Stomach (tissue), 8 donors: ENCODE measurements at regions not wholly inside any gene's neighbourhood (a gene's known extent, or its start where the extent isn't known, plus 50 kb on each side); places are given as distances from the start of the nearest gene placed in this dataset.

Experiments used
- DNase-seq, 2 donors: peaks; one replicate each; pipeline versions ENCODE4 v3.0.0 to v3.0.0-alpha.2; 2013 to 2019
- H3K27ac ChIP-seq, 5 donors: fragments of 200-600 bp in 4 of 5; sonication (generic) in 4 of 5; one replicate each; pipeline ENCODE4 v1.5.1; 2013 to 2019; ENCODE audit warnings: mild to moderate bottlenecking in 1 of 5, moderate library complexity in 1 of 5
- H3K27me3 ChIP-seq, 3 donors: fragments of 200-600 bp; sonication (generic); one replicate each; pipeline ENCODE4 v1.5.1; 2017 to 2019; ENCODE audit warnings: mixed run types in 1 of 3
- H3K36me3 ChIP-seq, 4 donors: fragments of 200-600 bp; sonication (generic); 1 replicate in 3 of 4; 2 replicates in 1 of 4; pipeline ENCODE4 v1.5.1; 2016 to 2019
- H3K4me1 ChIP-seq, 4 donors: fragments of 200-600 bp; sonication (generic); one replicate each; pipeline ENCODE4 v1.5.1; 2016 to 2019
- H3K4me3 ChIP-seq, 4 donors: fragments of 200-600 bp; sonication (generic) in 3 of 4; one replicate each; pipeline ENCODE4 v1.5.1; 2016 to 2019; ENCODE audit warnings: mild to moderate bottlenecking in 1 of 4
- H3K9me3 ChIP-seq, 4 donors: fragments of 200-600 bp; sonication (generic); one replicate each; pipeline ENCODE4 v1.5.1; 2016 to 2019
- CTCF ChIP-seq, 7 experiments: fragments of 450-650 bp in 4 of 7; fragments of 200-600 bp in 3 of 7; sonication (generic) in 3 of 7; IDR thresholded peaks; one replicate each; pipeline ENCODE4 v1.5.1; 2016 to 2019; ENCODE audit warnings: antibody characterized with exemption in 7 of 7, control low read depth in 2 of 7, mild to moderate bottlenecking in 1 of 7
- EP300 ChIP-seq: sonication (generic); formaldehyde crosslinking; IDR thresholded peaks from one replicate; pipeline ENCODE4 v1.6.1; 2017; ENCODE audit warnings: antibody characterized with exemption
- POLR2A ChIP-seq, 4 donors: fragments of 450-650 bp; IDR thresholded peaks; one replicate each; pipeline ENCODE4 v1.6.1; 2016; ENCODE audit warnings: antibody characterized with exemption in 4 of 4, control low read depth in 2 of 4, mild to moderate bottlenecking in 1 of 4, moderate library complexity in 1 of 4
- POLR2AphosphoS5 ChIP-seq, 3 donors: sonication (generic); formaldehyde crosslinking; IDR thresholded peaks; one replicate each; pipeline ENCODE4 v1.6.1; 2016; ENCODE audit warnings: antibody characterized with exemption in 3 of 3
- WGBS, 5 donors: extraction: QIAGEN DNeasy Blood & Tissue Kit in 3 of 5; methylation state at CpG; one replicate each; pipeline versions ENCODE4 v1.1.5 to v1.1.7; 2013 to 2018; 5-methylcytosine and 5-hydroxymethylcytosine counted together
- intact Hi-C: fragments of 100-400 bp; cut with DNase I; formaldehyde crosslinking; loops from one replicate; pipeline ENCODE4 v1.15.1; 2023; ENCODE audit warnings: low total_unique reads
- donor health status: healthy with polysubstance abuse.
- donor health status: Bipolar disorder and iron deficiency.
- donor health status: healthy.

- Histone ChIP-seq H3K4me3 (no peak overlapping the region), H3K4me1 (no peaks in the 10 kb centered on the region), H3K9me3 (no peaks in the 10 kb centered on the region), H3K27me3 (no peaks in the 10 kb centered on the region), H3K27ac (no peak overlapping the region), H3K36me3 (no peaks in the 10 kb centered on the region)
- intact Hi-C loops, result no loop called here
- no peak for TF ChIP-seq CTCF (IDR thresholded peaks at IDR 0.05)
- TF ChIP-seq POLR2A (IDR thresholded peaks at IDR 0.05), result no peak
- no peak for TF ChIP-seq EP300
- TF ChIP-seq POLR2AphosphoS5 (IDR thresholded peaks at IDR 0.05), result no peak
- peak in 1 of 2 donors; percentile 42 for DNase-seq
- WGBS, 5 donors, result 55 to 80% (median 64%) methylated on average over 1 of the region's 1 CpG
Measured at GRCh38 chr2:19059076-19059475, 299.3 kb downstream of the OSR1 start.

GRCh38 chr2:19051203-19051831 lies 307.1 kb downstream of the OSR1 start:
- Histone ChIP-seq H3K4me3 (no peak overlapping the region), H3K36me3 (no peaks in the 10 kb centered on the region), H3K27ac (no peak overlapping the region), H3K4me1 (peaks cover 9 to 15% (median 11%) of the 10 kb centered on the region in 4 donors), H3K27me3 (no peaks in the 10 kb centered on the region), H3K9me3 (no peaks in the 10 kb centered on the region)
- no peak for TF ChIP-seq POLR2A (IDR thresholded peaks at IDR 0.05)
- no peak for TF ChIP-seq POLR2AphosphoS5 (IDR thresholded peaks at IDR 0.05)
- no peak for TF ChIP-seq CTCF (IDR thresholded peaks at IDR 0.05)
- no peak for TF ChIP-seq EP300
- intact Hi-C loops, result no loop called here
- DNase-seq, result no peak
- WGBS, 5 donors, result 84 to 90% (median 86%) methylated on average over 5 of the region's 5 CpGs

- peaks cover 9 to 15% (median 13%) of the 10 kb centered on the region in 4 donors for H3K4me1 ChIP-seq
- no peaks in the 10 kb centered on the region for H3K27me3 ChIP-seq
- no peak for DNase-seq
- intact Hi-C loops, result no loop called here
- no peaks in the 10 kb centered on the region for H3K36me3 ChIP-seq
- TF ChIP-seq POLR2A (IDR thresholded peaks at IDR 0.05) (no peak), CTCF (IDR thresholded peaks at IDR 0.05) (no peak), EP300 (no peak), POLR2AphosphoS5 (IDR thresholded peaks at IDR 0.05) (no peak)
- H3K27ac ChIP-seq, result no peak overlapping the region
- H3K9me3 ChIP-seq, result no peaks in the 10 kb centered on the region
- no peak overlapping the region for H3K4me3 ChIP-seq
Measured at GRCh38 chr2:19050354-19050753, 308.1 kb downstream of the OSR1 start.

GRCh38 chr2:19048593-19049266 lies 309.7 kb downstream of the OSR1 start:
- intact Hi-C loops, result no loop called here
- H3K27me3 ChIP-seq, result no peaks in the 10 kb centered on the region
- 47 to 57% (median 55%) methylated on average over 5 of the region's 5 CpGs for WGBS, 5 donors
- no peak overlapping the region for H3K4me3 ChIP-seq
- DNase-seq, result peak; percentile 89 to 94
- H3K9me3 ChIP-seq, result no peaks in the 10 kb centered on the region
- TF ChIP-seq POLR2AphosphoS5 (IDR thresholded peaks at IDR 0.05), result peak in 1 of 3 donors; percentile 42
- TF ChIP-seq CTCF (IDR thresholded peaks at IDR 0.05), result no peak
- no peak for TF ChIP-seq POLR2A (IDR thresholded peaks at IDR 0.05)
- TF ChIP-seq EP300, result no peak
- H3K36me3 ChIP-seq, result no peaks in the 10 kb centered on the region
- H3K4me1 ChIP-seq, result peaks cover 10 to 31% (median 24%) of the 10 kb centered on the region in 4 donors
- H3K27ac ChIP-seq, result peak overlapping the region in 2 of 5 donors; percentile 8 to 24
